ENCODE measurements at regions not wholly inside any gene's neighbourhood (a gene's known extent, or its start where the extent isn't known, plus 50 kb on each side); places are given as distances from the start of the nearest gene placed in this dataset.

GRCh38 chr6:147744012-147744411 is 235.5 kb downstream of the SAMD5 start:
- no peaks in the 10 kb centered on the region for H3K4me1 ChIP-seq (ENCODE audit: insufficient read depth, low read length, severe bottlenecking)
- H3K4me2 ChIP-seq (ENCODE audit: low read length): no peak overlapping the region
- H3K79me2 ChIP-seq (ENCODE audit: insufficient read depth, low read length): no peaks in the 10 kb centered on the region
- H3K27ac ChIP-seq (ENCODE audit: low read depth, low read length, poor library complexity, severe bottlenecking): no peak overlapping the region
- H3K27me3 ChIP-seq (ENCODE audit: insufficient read depth, low read length): no peaks in the 10 kb centered on the region
- no peaks in the 10 kb centered on the region for H3F3A ChIP-seq (ENCODE audit: insufficient read depth, low read length)
- no peaks in the 10 kb centered on the region for H3K9me3 ChIP-seq (ENCODE audit: low read length)
- H4K20me1 ChIP-seq (ENCODE audit: insufficient read depth, low read length): no peaks in the 10 kb centered on the region
- H3K9ac ChIP-seq (ENCODE audit: low read length): no peak overlapping the region
- H3K36me3 ChIP-seq (ENCODE audit: insufficient read depth, low read length): no peaks in the 10 kb centered on the region
- TF ChIP-seq EZH2 (IDR thresholded peaks at IDR 0.05; ENCODE audit: borderline replicate concordance, low read length): no peak
- TF ChIP-seq, protein P1, sequence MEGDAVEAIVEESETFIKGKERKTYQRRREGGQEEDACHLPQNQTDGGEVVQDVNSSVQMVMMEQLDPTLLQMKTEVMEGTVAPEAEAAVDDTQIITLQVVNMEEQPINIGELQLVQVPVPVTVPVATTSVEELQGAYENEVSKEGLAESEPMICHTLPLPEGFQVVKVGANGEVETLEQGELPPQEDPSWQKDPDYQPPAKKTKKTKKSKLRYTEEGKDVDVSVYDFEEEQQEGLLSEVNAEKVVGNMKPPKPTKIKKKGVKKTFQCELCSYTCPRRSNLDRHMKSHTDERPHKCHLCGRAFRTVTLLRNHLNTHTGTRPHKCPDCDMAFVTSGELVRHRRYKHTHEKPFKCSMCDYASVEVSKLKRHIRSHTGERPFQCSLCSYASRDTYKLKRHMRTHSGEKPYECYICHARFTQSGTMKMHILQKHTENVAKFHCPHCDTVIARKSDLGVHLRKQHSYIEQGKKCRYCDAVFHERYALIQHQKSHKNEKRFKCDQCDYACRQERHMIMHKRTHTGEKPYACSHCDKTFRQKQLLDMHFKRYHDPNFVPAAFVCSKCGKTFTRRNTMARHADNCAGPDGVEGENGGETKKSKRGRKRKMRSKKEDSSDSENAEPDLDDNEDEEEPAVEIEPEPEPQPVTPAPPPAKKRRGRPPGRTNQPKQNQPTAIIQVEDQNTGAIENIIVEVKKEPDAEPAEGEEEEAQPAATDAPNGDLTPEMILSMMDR (IDR thresholded peaks at IDR 0.05; ENCODE audit: low read length): no peak
- H3K9me2 ChIP-seq (ENCODE audit: low read depth, low read length): no peaks in the 10 kb centered on the region
- H3K4me3 ChIP-seq (ENCODE audit: low read depth, low read length, poor library complexity, severe bottlenecking): no peak overlapping the region
- H2AFZ ChIP-seq (ENCODE audit: low read length): no peak overlapping the region

- no peaks in the 10 kb centered on the region for H3K36me3 ChIP-seq (ENCODE audit: insufficient read depth, low read length)
- TF ChIP-seq EZH2 (IDR thresholded peaks at IDR 0.05; ENCODE audit: borderline replicate concordance, low read length): no peak
- TF ChIP-seq, protein P1 (IDR thresholded peaks at IDR 0.05; ENCODE audit: low read length): no peak
- no peak overlapping the region for H3K4me3 ChIP-seq (ENCODE audit: low read depth, low read length, poor library complexity, severe bottlenecking)
Measured at GRCh38 chr6:147749331-147749730, 240.8 kb downstream of the SAMD5 start.

GRCh38 chr6:147750413-147750812 is 241.9 kb downstream of the SAMD5 start:
- H3K4me3 ChIP-seq (ENCODE audit: low read depth, low read length, poor library complexity, severe bottlenecking): no peak overlapping the region
- no peaks in the 10 kb centered on the region for H3K9me3 ChIP-seq (ENCODE audit: low read length)
- no peaks in the 10 kb centered on the region for H4K20me1 ChIP-seq (ENCODE audit: insufficient read depth, low read length)
- H3F3A ChIP-seq (ENCODE audit: insufficient read depth, low read length): no peaks in the 10 kb centered on the region
- no peak overlapping the region for H3K27ac ChIP-seq (ENCODE audit: low read depth, low read length, poor library complexity, severe bottlenecking)
- no peaks in the 10 kb centered on the region for H3K36me3 ChIP-seq (ENCODE audit: insufficient read depth, low read length)
- no peak overlapping the region for H3K9ac ChIP-seq (ENCODE audit: low read length)
- no peak overlapping the region for H3K4me2 ChIP-seq (ENCODE audit: low read length)
- no peak for TF ChIP-seq EZH2 (IDR thresholded peaks at IDR 0.05; ENCODE audit: borderline replicate concordance, low read length)
- TF ChIP-seq, protein P1 (IDR thresholded peaks at IDR 0.05; ENCODE audit: low read length): no peak
- H3K79me2 ChIP-seq (ENCODE audit: insufficient read depth, low read length): no peaks in the 10 kb centered on the region
- H2AFZ ChIP-seq (ENCODE audit: low read length): no peak overlapping the region
- H3K27me3 ChIP-seq (ENCODE audit: insufficient read depth, low read length): no peaks in the 10 kb centered on the region
- no peaks in the 10 kb centered on the region for H3K9me2 ChIP-seq (ENCODE audit: low read depth, low read length)
- H3K4me1 ChIP-seq (ENCODE audit: insufficient read depth, low read length, severe bottlenecking): no peaks in the 10 kb centered on the region

More at GRCh38 chr6:147749331-147749730, 240.8 kb downstream of the SAMD5 start:
- Histone ChIP-seq H2AFZ (ENCODE audit: low read length) (no peak overlapping the region), H3K4me2 (ENCODE audit: low read length) (no peak overlapping the region), H3K27ac (ENCODE audit: low read depth, low read length, poor library complexity, severe bottlenecking) (no peak overlapping the region), H3K9me2 (ENCODE audit: low read depth, low read length) (no peaks in the 10 kb centered on the region), H4K20me1 (ENCODE audit: insufficient read depth, low read length) (no peaks in the 10 kb centered on the region), H3K9ac (ENCODE audit: low read length) (no peak overlapping the region), H3K79me2 (ENCODE audit: insufficient read depth, low read length) (no peaks in the 10 kb centered on the region), H3K9me3 (ENCODE audit: low read length) (no peaks in the 10 kb centered on the region), H3F3A (ENCODE audit: insufficient read depth, low read length) (no peaks in the 10 kb centered on the region), H3K27me3 (ENCODE audit: insufficient read depth, low read length) (no peaks in the 10 kb centered on the region), H3K4me1 (ENCODE audit: insufficient read depth, low read length, severe bottlenecking) (no peaks in the 10 kb centered on the region)

Measured in OCI-LY1 (cell line).